ENCODE measurements at regions not wholly inside any gene's neighbourhood (a gene's known extent, or its start where the extent isn't known, plus 50 kb on each side); places are given as distances from the start of the nearest gene placed in this dataset.

DNA sequence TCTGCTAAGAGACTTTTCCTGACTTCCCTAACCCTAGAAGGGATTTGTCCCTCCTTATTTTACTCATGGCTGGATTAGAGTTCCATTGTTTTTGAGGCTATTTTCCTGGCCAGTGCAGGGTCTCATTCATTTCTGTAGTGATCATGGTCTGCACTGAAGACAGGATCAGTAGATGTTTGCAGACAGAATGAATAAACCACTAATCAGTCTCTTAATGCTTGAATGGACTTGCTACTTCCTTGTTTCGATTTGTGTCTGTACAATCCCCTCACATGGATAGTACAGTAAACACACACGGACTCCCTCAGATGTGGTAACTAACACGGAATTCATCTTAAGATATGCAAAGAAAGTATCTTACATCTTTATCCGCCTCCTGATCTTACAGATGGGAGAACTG lies 102.6 kb upstream of the PRB2 start (continued):
- TF ChIP-seq ZBTB9 (CRISPR knock-in tag; IDR thresholded peaks at IDR 0.05): no peak
- no peak for TF ChIP-seq ZNF224 (CRISPR knock-in tag; IDR thresholded peaks at IDR 0.05)
- TF ChIP-seq, protein P1, sequence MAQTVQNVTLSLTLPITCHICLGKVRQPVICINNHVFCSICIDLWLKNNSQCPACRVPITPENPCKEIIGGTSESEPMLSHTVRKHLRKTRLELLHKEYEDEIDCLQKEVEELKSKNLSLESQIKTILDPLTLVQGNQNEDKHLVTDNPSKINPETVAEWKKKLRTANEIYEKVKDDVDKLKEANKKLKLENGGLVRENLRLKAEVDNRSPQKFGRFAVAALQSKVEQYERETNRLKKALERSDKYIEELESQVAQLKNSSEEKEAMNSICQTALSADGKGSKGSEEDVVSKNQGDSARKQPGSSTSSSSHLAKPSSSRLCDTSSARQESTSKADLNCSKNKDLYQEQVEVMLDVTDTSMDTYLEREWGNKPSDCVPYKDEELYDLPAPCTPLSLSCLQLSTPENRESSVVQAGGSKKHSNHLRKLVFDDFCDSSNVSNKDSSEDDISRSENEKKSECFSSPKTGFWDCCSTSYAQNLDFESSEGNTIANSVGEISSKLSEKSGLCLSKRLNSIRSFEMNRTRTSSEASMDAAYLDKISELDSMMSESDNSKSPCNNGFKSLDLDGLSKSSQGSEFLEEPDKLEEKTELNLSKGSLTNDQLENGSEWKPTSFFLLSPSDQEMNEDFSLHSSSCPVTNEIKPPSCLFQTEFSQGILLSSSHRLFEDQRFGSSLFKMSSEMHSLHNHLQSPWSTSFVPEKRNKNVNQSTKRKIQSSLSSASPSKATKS (CRISPR knock-in tag; IDR thresholded peaks at IDR 0.05): no peak
- no peak for TF ChIP-seq SMARCA4 (IDR thresholded peaks at IDR 0.05)
- no peak for TF ChIP-seq ETS2 (tag; IDR thresholded peaks at IDR 0.05; ENCODE audit: borderline replicate concordance, poor library complexity, severe bottlenecking)
- TF ChIP-seq ZNF174 (CRISPR knock-in tag; IDR thresholded peaks at IDR 0.05): no peak
- no peak for TF ChIP-seq POLR2B (IDR thresholded peaks at IDR 0.05; ENCODE audit: low read depth, partially characterized antibody)
- TF ChIP-seq, protein P2, sequence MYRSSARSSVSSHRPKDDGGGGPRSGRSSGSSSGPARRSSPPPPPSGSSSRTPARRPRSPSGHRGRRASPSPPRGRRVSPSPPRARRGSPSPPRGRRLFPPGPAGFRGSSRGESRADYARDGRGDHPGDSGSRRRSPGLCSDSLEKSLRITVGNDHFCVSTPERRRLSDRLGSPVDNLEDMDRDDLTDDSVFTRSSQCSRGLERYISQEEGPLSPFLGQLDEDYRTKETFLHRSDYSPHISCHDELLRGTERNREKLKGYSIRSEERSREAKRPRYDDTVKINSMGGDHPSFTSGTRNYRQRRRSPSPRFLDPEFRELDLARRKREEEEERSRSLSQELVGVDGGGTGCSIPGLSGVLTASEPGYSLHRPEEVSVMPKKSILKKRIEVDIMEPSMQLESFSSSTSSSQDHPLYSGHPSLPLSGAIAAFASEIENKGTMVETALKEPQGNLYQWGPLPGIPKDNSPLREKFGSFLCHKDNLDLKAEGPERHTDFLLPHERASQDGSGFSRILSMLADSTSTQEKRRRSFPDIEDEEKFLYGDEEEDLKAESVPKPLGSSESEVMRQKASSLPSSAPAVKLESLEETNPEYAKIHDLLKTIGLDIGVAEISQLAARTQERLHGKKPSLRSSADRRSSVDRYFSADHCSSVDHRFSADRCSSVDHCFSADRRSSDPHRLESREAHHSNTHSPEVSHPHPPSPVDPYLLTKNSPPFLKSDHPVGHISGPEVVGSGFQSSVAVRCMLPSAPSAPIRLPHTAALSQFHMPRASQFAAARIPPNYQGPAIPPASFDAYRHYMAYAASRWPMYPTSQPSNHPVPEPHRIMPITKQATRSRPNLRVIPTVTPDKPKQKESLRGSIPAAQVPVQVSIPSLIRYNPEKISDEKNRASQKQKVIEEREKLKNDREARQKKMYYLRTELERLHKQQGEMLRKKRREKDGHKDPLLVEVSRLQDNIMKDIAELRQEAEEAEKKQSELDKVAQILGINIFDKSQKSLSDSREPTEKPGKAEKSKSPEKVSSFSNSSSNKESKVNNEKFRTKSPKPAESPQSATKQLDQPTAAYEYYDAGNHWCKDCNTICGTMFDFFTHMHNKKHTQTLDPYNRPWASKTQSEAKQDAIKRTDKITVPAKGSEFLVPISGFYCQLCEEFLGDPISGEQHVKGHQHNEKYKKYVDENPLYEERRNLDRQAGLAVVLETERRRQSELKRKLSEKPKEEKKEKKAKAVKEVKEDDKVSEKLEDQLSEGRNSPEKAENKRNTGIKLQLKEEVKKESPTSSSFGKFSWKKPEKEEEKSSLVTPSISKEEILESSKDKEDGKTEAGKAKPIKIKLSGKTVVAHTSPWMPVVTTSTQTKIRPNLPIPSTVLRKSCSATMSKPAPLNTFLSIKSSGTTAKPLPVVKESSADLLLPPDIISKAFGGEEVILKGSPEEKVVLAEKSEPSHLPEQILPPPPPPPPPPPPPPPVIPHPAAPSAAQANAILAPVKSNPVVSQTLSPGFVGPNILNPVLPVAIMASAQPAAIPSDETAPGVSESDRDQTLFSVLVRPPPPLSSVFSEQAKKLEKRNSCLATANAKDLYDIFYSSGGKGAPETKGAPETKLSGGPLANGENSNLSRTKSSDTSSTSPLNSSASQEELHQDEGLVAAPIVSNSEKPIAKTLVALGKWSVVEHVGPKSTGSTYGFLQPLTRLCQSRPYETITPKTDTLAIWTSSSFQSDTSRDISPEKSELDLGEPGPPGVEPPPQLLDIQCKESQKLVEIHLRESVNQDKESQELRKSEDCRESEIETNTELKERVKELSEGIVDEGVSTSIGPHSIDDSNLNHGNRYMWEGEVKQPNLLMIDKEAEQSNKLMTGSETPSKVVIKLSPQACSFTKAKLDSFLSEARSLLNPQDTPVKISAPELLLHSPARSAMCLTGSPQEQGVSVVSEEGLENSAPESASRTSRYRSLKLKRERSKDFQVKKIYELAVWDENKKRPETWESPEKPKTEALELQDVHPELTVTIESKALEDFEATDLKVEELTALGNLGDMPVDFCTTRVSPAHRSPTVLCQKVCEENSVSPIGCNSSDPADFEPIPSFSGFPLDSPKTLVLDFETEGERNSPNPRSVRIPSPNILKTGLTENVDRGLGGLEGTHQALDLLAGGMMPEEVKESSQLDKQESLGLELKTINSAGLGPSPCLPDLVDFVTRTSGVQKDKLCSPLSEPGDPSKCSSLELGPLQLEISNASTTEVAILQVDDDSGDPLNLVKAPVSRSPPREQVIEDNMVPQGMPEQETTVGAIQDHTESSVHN (IDR thresholded peaks at IDR 0.05; ENCODE audit: borderline replicate concordance in 1 of 2, low read depth in 1 of 2): no peak

Data from K562 (cell line).